Liver (tissue), 8 donors: ENCODE measurements at regions not wholly inside any gene's neighbourhood (a gene's known extent, or its start where the extent isn't known, plus 50 kb on each side); places are given as distances from the start of the nearest gene placed in this dataset.

ENCODE experiments used
- DNase-seq: peaks from one replicate; pipeline ENCODE4 v3.0.0-alpha.2; 2017; ENCODE audit warnings: low spot score
- H3K27ac ChIP-seq, 2 donors: one replicate each; pipeline ENCODE4 v1.7.0; 2013; ENCODE audit warnings: inconsistent platforms in 2 of 2, low read length in 2 of 2, control low read depth in 1 of 2, low read depth in 1 of 2, mild to moderate bottlenecking in 1 of 2
- H3K27me3 ChIP-seq, 4 donors: one replicate each; pipeline versions ENCODE4 v1.6.1 to v1.7.0; 2013; ENCODE audit warnings: low read length in 3 of 4, inconsistent platforms in 1 of 4, mild to moderate bottlenecking in 1 of 4, moderate library complexity in 1 of 4; ENCODE audit not compliant: control insufficient read depth in 4 of 4, insufficient read depth in 4 of 4
- H3K36me3 ChIP-seq, 4 donors: one replicate each; pipeline versions ENCODE4 v1.6.1 to v1.7.0; 2013; ENCODE audit warnings: low read length in 3 of 4, mild to moderate bottlenecking in 3 of 4, low read depth in 1 of 4, moderate library complexity in 1 of 4; ENCODE audit not compliant: control insufficient read depth in 4 of 4, insufficient read depth in 3 of 4
- H3K4me1 ChIP-seq, 4 donors: one replicate each; pipeline versions ENCODE4 v1.6.1 to v1.7.0; 2013; ENCODE audit warnings: low read length in 3 of 4, mild to moderate bottlenecking in 3 of 4, moderate library complexity in 1 of 4; ENCODE audit not compliant: control insufficient read depth in 4 of 4, insufficient read depth in 4 of 4
- H3K4me3 ChIP-seq, 3 donors: one replicate each; pipeline versions ENCODE4 v1.6.1 to v1.7.0; 2013; ENCODE audit warnings: low read length in 3 of 3, control low read depth in 1 of 3, low read depth in 1 of 3, mild to moderate bottlenecking in 1 of 3
- H3K9ac ChIP-seq, 2 donors: one replicate each; pipeline ENCODE4 v1.7.0; 2013; ENCODE audit warnings: low read length in 2 of 2, mild to moderate bottlenecking in 2 of 2, moderate library complexity in 2 of 2, control low read depth in 1 of 2, low read depth in 1 of 2
- H3K9me3 ChIP-seq, 4 donors: one replicate each; pipeline versions ENCODE4 v1.6.1 to v1.7.0; 2013; ENCODE audit warnings: low read length in 3 of 4; ENCODE audit not compliant: control insufficient read depth in 4 of 4
- ATF3 ChIP-seq: IDR thresholded peaks from 2 replicates; pipeline ENCODE4 v1.6.1; 2016; ENCODE audit warnings: antibody characterized with exemption
- EGR1 ChIP-seq, 2 donors: IDR thresholded peaks; 2 replicates each; pipeline ENCODE4 v1.6.1; 2016 to 2018; ENCODE audit warnings: antibody characterized with exemption in 2 of 2, low read depth in 2 of 2
- FOXA1 ChIP-seq: IDR thresholded peaks from 2 replicates; pipeline ENCODE4 v1.6.1; 2016; ENCODE audit warnings: antibody characterized with exemption
- GABPA ChIP-seq, 2 donors: IDR thresholded peaks in 1 of 2; conservative IDR thresholded peaks in 1 of 2; 2 replicates each; pipeline ENCODE4 v1.6.1; 2016; ENCODE audit warnings: antibody characterized with exemption in 2 of 2, mild to moderate bottlenecking in 1 of 2, moderate library complexity in 1 of 2
- HNF4A ChIP-seq, 2 donors: conservative IDR thresholded peaks; 2 replicates each; pipeline ENCODE4 v1.6.1; 2016; ENCODE audit warnings: antibody characterized with exemption in 2 of 2, mild to moderate bottlenecking in 2 of 2
- HNF4G ChIP-seq: IDR thresholded peaks from 2 replicates; pipeline ENCODE4 v1.6.1; 2016; ENCODE audit warnings: antibody characterized with exemption
- JUND ChIP-seq, 2 donors: IDR thresholded peaks; 2 replicates each; pipeline ENCODE4 v1.6.1; 2016; ENCODE audit warnings: antibody characterized with exemption in 2 of 2
- NR2F2 ChIP-seq: IDR thresholded peaks from 2 replicates; pipeline ENCODE4 v1.6.1; 2016; ENCODE audit warnings: antibody characterized with exemption
- RAD21 ChIP-seq, 2 donors: IDR thresholded peaks; 2 replicates each; pipeline ENCODE4 v1.6.1; 2016; ENCODE audit warnings: antibody characterized with exemption in 2 of 2, mild to moderate bottlenecking in 2 of 2
- REST ChIP-seq: IDR thresholded peaks from 2 replicates; pipeline ENCODE4 v1.6.1; 2016; ENCODE audit warnings: antibody characterized with exemption, mild to moderate bottlenecking
- RXRA ChIP-seq, 2 donors: IDR thresholded peaks; 2 replicates each; pipeline ENCODE4 v1.6.1; 2017 to 2018; ENCODE audit warnings: antibody characterized with exemption in 2 of 2, mild to moderate bottlenecking in 1 of 2
- SP1 ChIP-seq: IDR thresholded peaks from 2 replicates; pipeline ENCODE4 v1.6.1; 2018; ENCODE audit warnings: antibody characterized with exemption, mild to moderate bottlenecking
- TAF1 ChIP-seq: conservative IDR thresholded peaks from 2 replicates; pipeline ENCODE4 v1.6.1; 2016; ENCODE audit warnings: antibody characterized with exemption, mild to moderate bottlenecking
- YY1 ChIP-seq: IDR thresholded peaks from 2 replicates; pipeline ENCODE4 v1.6.1; 2016; ENCODE audit warnings: antibody characterized with exemption, mild to moderate bottlenecking
- WGBS: extraction: QIAGEN DNeasy Blood & Tissue Kit; methylation state at CpG from one replicate; pipeline ENCODE4 v1.1.7; 2013; 5-methylcytosine and 5-hydroxymethylcytosine counted together
- TF ChIP-seq, protein P1 (sequence below): IDR thresholded peaks from 2 replicates; pipeline ENCODE4 v1.6.1; 2016; ENCODE audit warnings: antibody characterized with exemption
- TF ChIP-seq, protein P2 (sequence below): fragments of 150-350 bp; IDR thresholded peaks from 2 replicates; pipeline ENCODE4 v1.5.1; 2017; ENCODE audit warnings: improper control_type of control experiment, low read depth, low read length; ENCODE audit not compliant: missing input control
- TF ChIP-seq, protein P3 (sequence below): IDR thresholded peaks from 2 replicates; pipeline ENCODE4 v1.6.1; 2016; ENCODE audit warnings: antibody characterized with exemption
- donor health status: healthy.
- donor health status: healthy.
- donor health status: healthy.
- donor health status: healthy.
- donor health status: healthy.

DNA sequence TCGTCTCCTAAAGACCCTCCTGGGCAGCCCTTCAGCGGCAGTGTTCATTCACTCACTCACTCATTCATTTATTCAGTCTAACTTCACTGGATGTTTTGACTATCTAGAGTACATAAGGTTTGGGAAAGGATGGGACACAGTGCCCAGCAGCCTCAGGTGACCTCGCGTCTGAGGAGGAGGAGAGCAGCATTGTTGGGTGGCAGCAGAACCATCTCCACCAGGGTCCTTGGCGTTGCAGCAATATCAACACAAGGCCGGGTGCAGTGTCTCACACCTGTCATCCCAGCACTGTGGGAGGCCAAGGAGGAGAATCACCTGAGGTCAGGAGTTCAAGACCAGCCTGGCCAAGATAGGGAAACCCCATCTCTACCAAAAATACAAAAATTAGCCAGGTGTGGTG, 408.0 kb downstream of the BRD1 start:
- no peaks in the 10 kb centered on the region for H3K4me1 ChIP-seq
- no peak overlapping the region for H3K4me3 ChIP-seq
- no peak overlapping the region for H3K27ac ChIP-seq
- H3K9me3 ChIP-seq = no peaks in the 10 kb centered on the region
- no peak overlapping the region for H3K9ac ChIP-seq
- H3K36me3 ChIP-seq = no peaks in the 10 kb centered on the region
- WGBS = 86% methylated on average over 6 of the region's 6 CpGs
- DNase-seq = no peak
- TF ChIP-seq RAD21 (IDR thresholded peaks at IDR 0.05) = no peak
- TF ChIP-seq ATF3 = no peak
- no peak for TF ChIP-seq JUND (IDR thresholded peaks at IDR 0.05)
- no peak for TF ChIP-seq FOXA1
- TF ChIP-seq GABPA (IDR thresholded peaks at IDR 0.05 in 1 of 2, conservative IDR thresholded peaks at IDR 0.05 in 1 of 2) = no peak
- no peak for TF ChIP-seq TAF1
- TF ChIP-seq HNF4G = no peak
- TF ChIP-seq NR2F2 = no peak
- no peak for TF ChIP-seq HNF4A (conservative IDR thresholded peaks at IDR 0.05)
- TF ChIP-seq YY1 = no peak
- no peak for TF ChIP-seq SP1
- TF ChIP-seq EGR1 (IDR thresholded peaks at IDR 0.05; ENCODE audit: low read depth in 2 of 2) = no peak
- TF ChIP-seq, protein P1, sequence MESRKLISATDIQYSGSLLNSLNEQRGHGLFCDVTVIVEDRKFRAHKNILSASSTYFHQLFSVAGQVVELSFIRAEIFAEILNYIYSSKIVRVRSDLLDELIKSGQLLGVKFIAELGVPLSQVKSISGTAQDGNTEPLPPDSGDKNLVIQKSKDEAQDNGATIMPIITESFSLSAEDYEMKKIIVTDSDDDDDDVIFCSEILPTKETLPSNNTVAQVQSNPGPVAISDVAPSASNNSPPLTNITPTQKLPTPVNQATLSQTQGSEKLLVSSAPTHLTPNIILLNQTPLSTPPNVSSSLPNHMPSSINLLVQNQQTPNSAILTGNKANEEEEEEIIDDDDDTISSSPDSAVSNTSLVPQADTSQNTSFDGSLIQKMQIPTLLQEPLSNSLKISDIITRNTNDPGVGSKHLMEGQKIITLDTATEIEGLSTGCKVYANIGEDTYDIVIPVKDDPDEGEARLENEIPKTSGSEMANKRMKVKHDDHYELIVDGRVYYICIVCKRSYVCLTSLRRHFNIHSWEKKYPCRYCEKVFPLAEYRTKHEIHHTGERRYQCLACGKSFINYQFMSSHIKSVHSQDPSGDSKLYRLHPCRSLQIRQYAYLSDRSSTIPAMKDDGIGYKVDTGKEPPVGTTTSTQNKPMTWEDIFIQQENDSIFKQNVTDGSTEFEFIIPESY = no peak
- TF ChIP-seq, protein P2, sequence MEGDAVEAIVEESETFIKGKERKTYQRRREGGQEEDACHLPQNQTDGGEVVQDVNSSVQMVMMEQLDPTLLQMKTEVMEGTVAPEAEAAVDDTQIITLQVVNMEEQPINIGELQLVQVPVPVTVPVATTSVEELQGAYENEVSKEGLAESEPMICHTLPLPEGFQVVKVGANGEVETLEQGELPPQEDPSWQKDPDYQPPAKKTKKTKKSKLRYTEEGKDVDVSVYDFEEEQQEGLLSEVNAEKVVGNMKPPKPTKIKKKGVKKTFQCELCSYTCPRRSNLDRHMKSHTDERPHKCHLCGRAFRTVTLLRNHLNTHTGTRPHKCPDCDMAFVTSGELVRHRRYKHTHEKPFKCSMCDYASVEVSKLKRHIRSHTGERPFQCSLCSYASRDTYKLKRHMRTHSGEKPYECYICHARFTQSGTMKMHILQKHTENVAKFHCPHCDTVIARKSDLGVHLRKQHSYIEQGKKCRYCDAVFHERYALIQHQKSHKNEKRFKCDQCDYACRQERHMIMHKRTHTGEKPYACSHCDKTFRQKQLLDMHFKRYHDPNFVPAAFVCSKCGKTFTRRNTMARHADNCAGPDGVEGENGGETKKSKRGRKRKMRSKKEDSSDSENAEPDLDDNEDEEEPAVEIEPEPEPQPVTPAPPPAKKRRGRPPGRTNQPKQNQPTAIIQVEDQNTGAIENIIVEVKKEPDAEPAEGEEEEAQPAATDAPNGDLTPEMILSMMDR = no peak
- no peak for TF ChIP-seq RXRA (IDR thresholded peaks at IDR 0.05)
- TF ChIP-seq, protein P3, sequence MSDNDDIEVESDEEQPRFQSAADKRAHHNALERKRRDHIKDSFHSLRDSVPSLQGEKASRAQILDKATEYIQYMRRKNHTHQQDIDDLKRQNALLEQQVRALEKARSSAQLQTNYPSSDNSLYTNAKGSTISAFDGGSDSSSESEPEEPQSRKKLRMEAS = no peak
- peaks cover 0 to 2% (median 0%) of the 10 kb centered on the region in 4 donors for H3K27me3 ChIP-seq

DNA sequence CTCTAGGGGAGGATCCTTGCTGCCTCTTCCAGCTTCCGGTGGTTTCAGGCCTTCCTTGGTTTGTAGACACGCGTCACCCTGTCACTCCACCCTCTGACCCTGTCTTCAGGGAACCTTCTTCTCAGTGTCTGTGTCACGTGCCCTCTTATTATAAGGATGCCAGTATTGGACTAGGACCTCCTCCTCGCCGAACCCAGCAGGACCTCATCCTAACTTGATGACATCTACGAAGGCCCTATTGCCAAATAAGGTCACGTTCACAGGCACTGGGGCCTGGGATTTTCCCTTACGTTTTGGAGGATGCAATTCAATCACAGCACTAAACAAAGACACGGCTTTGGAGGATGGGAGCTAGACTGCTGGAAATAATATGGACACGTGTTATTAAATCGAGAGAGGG, 408.7 kb downstream of the BRD1 start:
- TF ChIP-seq TAF1 (no peak), REST (no peak), SP1 (no peak), ATF3 (no peak), RAD21 (IDR thresholded peaks at IDR 0.05) (no peak), JUND (IDR thresholded peaks at IDR 0.05) (no peak)
- TF ChIP-seq, protein P3 = no peak
- DNase-seq = no peak
- Histone ChIP-seq H3K36me3 (no peaks in the 10 kb centered on the region), H3K9me3 (no peaks in the 10 kb centered on the region), H3K4me1 (no peaks in the 10 kb centered on the region), H3K27ac (no peak overlapping the region), H3K27me3 (peaks cover 0 to 2% (median 0%) of the 10 kb centered on the region in 4 donors), H3K9ac (no peak overlapping the region), H3K4me3 (no peak overlapping the region)
- WGBS = 78% methylated on average over 12 of the region's 12 CpGs
